HEK293 (cell line): ENCODE measurements at regions not wholly inside any gene's neighbourhood (a gene's known extent, or its start where the extent isn't known, plus 50 kb on each side); places are given as distances from the start of the nearest gene placed in this dataset.

Experiments used
- CTCF ChIA-PET: fragments of 350-600 bp; formaldehyde crosslinking; extraction: SDS; loops from one replicate; lab custom pipeline; 2021; ENCODE audit warnings: antibody characterized with exemption; lab: Yijun Ruan, JAX
- POLR2A ChIA-PET: fragments of 300-600 bp; formaldehyde crosslinking; extraction: SDS; loops from one replicate; lab custom pipeline; 2020; ENCODE audit warnings: antibody characterized with exemption, inconsistent platforms; lab: Yijun Ruan, JAX
- H3K27ac ChIP-seq: fragments of 200-500 bp; sonication (Bioruptor generic); 2 replicates; pipeline ENCODE4 v1.5.1; 2014; ENCODE audit warnings: low read depth, low read length, control low read depth, inconsistent platforms; ENCODE audit errors: extremely low read depth
- H3K36me3 ChIP-seq, 2 experiments: fragments of 200-500 bp in 1 of 2; sonication (Bioruptor generic) in 1 of 2; 1 replicate in 1 of 2; 2 replicates in 1 of 2; pipeline ENCODE4 v1.5.1; 2014 to 2017; ENCODE audit warnings: inconsistent platforms in 2 of 2, low read length in 2 of 2; ENCODE audit not compliant: control insufficient read depth in 2 of 2, insufficient read depth in 1 of 2
- H3K4me1 ChIP-seq: fragments of 200-500 bp; sonication (Bioruptor generic); 2 replicates; pipeline ENCODE4 v1.5.1; 2014; ENCODE audit warnings: mild to moderate bottlenecking, low read length, inconsistent platforms; ENCODE audit not compliant: control insufficient read depth, insufficient read depth
- H3K4me3 ChIP-seq: 2 replicates; pipeline ENCODE4 v1.5.1; 2011; ENCODE audit warnings: low read depth, mild to moderate bottlenecking, control low read depth, low read length, moderate library complexity
- H3K9me3 ChIP-seq: fragments of 200-500 bp; sonication (Bioruptor generic); 2 replicates; pipeline ENCODE4 v1.5.1; 2014; ENCODE audit warnings: low read depth, low read length, inconsistent platforms; ENCODE audit not compliant: control insufficient read depth, insufficient read depth
- BCL11B ChIP-seq: fragments of 450-650 bp; formaldehyde crosslinking; IDR thresholded peaks from 2 replicates; pipeline ENCODE4 v1.5.1; 2016; ENCODE audit warnings: low read depth, missing biosample characterization, missing genetic modification characterization
- KLF10 ChIP-seq: fragments of 450-650 bp; IDR thresholded peaks from 2 replicates; pipeline ENCODE4 v1.5.1; 2018; ENCODE audit warnings: missing biosample characterization, mild to moderate bottlenecking, missing genetic modification characterization
- OSR2 ChIP-seq: fragments of 450-650 bp; formaldehyde crosslinking; IDR thresholded peaks from 2 replicates; pipeline ENCODE4 v1.5.1; 2016; ENCODE audit warnings: missing biosample characterization, missing genetic modification characterization
- PATZ1 ChIP-seq: fragments of 450-650 bp; formaldehyde crosslinking; IDR thresholded peaks from 2 replicates; pipeline ENCODE4 v1.5.1; 2016; ENCODE audit warnings: missing biosample characterization, missing genetic modification characterization
- REST ChIP-seq: fragments of 450-650 bp; formaldehyde crosslinking; IDR thresholded peaks from 2 replicates; pipeline ENCODE4 v1.5.1; 2016; ENCODE audit warnings: missing biosample characterization, missing genetic modification characterization
- YY2 ChIP-seq: fragments of 450-650 bp; formaldehyde crosslinking; IDR thresholded peaks from 2 replicates; pipeline ENCODE4 v1.5.1; 2016; ENCODE audit warnings: missing biosample characterization, missing genetic modification characterization
- ZBTB8A ChIP-seq: fragments of 450-650 bp; formaldehyde crosslinking; IDR thresholded peaks from 2 replicates; pipeline ENCODE4 v1.5.1; 2016; ENCODE audit warnings: missing biosample characterization, missing genetic modification characterization
- ZEB2 ChIP-seq: fragments of 450-650 bp; formaldehyde crosslinking; IDR thresholded peaks from 2 replicates; pipeline ENCODE4 v1.5.1; 2016; ENCODE audit warnings: missing biosample characterization, missing genetic modification characterization
- ZNF114 ChIP-seq: fragments of 450-650 bp; formaldehyde crosslinking; IDR thresholded peaks from 2 replicates; pipeline ENCODE4 v1.5.0; 2017; ENCODE audit warnings: missing biosample characterization, missing genetic modification characterization
- ZNF121 ChIP-seq: fragments of 450-650 bp; formaldehyde crosslinking; IDR thresholded peaks from 2 replicates; pipeline ENCODE4 v1.5.1; 2016; ENCODE audit warnings: missing biosample characterization, missing genetic modification characterization
- ZNF138 ChIP-seq: fragments of 450-650 bp; formaldehyde crosslinking; IDR thresholded peaks from 2 replicates; pipeline ENCODE4 v1.5.1; 2016; ENCODE audit warnings: missing biosample characterization, missing genetic modification characterization, borderline replicate concordance
- ZNF16 ChIP-seq: fragments of 450-650 bp; formaldehyde crosslinking; IDR thresholded peaks from 2 replicates; pipeline ENCODE4 v1.5.1; 2016; ENCODE audit warnings: low read depth, missing biosample characterization, missing genetic modification characterization
- ZNF248 ChIP-seq: fragments of 450-650 bp; formaldehyde crosslinking; IDR thresholded peaks from 2 replicates; pipeline ENCODE4 v1.5.1; 2017; ENCODE audit warnings: missing biosample characterization, missing genetic modification characterization
- ZNF366 ChIP-seq: fragments of 450-650 bp; formaldehyde crosslinking; conservative IDR thresholded peaks from 2 replicates; pipeline ENCODE4 v1.5.1; 2016; ENCODE audit warnings: missing biosample characterization, missing genetic modification characterization
- ZNF449 ChIP-seq: fragments of 450-650 bp; formaldehyde crosslinking; IDR thresholded peaks from 2 replicates; pipeline ENCODE4 v1.5.1; 2017; ENCODE audit warnings: missing biosample characterization, mild to moderate bottlenecking, missing genetic modification characterization, moderate library complexity
- ZNF514 ChIP-seq: fragments of 450-650 bp; formaldehyde crosslinking; IDR thresholded peaks from 2 replicates; pipeline ENCODE4 v1.5.1; 2016; ENCODE audit warnings: missing biosample characterization, missing genetic modification characterization
- ZNF518A ChIP-seq: fragments of 450-650 bp; formaldehyde crosslinking; conservative IDR thresholded peaks from 2 replicates; pipeline ENCODE4 v1.5.1; 2016; ENCODE audit warnings: low read depth, missing biosample characterization, missing genetic modification characterization
- ZNF521 ChIP-seq: fragments of 450-650 bp; formaldehyde crosslinking; IDR thresholded peaks from 2 replicates; pipeline ENCODE4 v1.5.1; 2017; ENCODE audit warnings: missing biosample characterization, mild to moderate bottlenecking, missing genetic modification characterization
- ZNF571 ChIP-seq: fragments of 450-650 bp; formaldehyde crosslinking; IDR thresholded peaks from 2 replicates; pipeline ENCODE4 v1.5.0; 2017; ENCODE audit warnings: missing biosample characterization, missing genetic modification characterization
- ZNF624 ChIP-seq: fragments of 450-650 bp; formaldehyde crosslinking; IDR thresholded peaks from 2 replicates; pipeline ENCODE4 v1.5.1; 2017; ENCODE audit warnings: missing biosample characterization, missing genetic modification characterization
- ZNF645 ChIP-seq: fragments of 450-650 bp; formaldehyde crosslinking; IDR thresholded peaks from 2 replicates; pipeline ENCODE4; 2016; ENCODE audit warnings: missing biosample characterization, missing genetic modification characterization
- ZNF658 ChIP-seq: fragments of 450-650 bp; formaldehyde crosslinking; IDR thresholded peaks from 2 replicates; pipeline ENCODE4; 2016; ENCODE audit warnings: missing biosample characterization, missing genetic modification characterization
- ZNF707 ChIP-seq: fragments of 450-650 bp; formaldehyde crosslinking; IDR thresholded peaks from 2 replicates; pipeline ENCODE4 v1.5.1; 2016; ENCODE audit warnings: missing biosample characterization, missing genetic modification characterization

- TF ChIP-seq ZNF518A, result 0 out of 2 replicates have a peak, but pooled peaks have one; percentile 21
- 0 out of 2 replicates have a peak, but pooled peaks have one; percentile 18 for TF ChIP-seq ZNF366 (tag by site-specific recombination)
- 0 out of 2 replicates have a peak, but pooled peaks have one; percentile 31 for TF ChIP-seq PATZ1 (tag by site-specific recombination)
- TF ChIP-seq, all 188 proteins: peak for 13
These were observed 568.9 kb upstream of the CITED2 start (continued) for GRCh38 chr6:139943391-139943790.

GRCh38 chr6:139942331-139942730 is 567.9 kb upstream of the CITED2 start:
- CTCF ChIA-PET, result interaction anchor here (1.4 kb wide), 1 partner anchor 573 kb away, joined by 4 read pairs; no protein-coding TSS in a partner anchor
- TF ChIP-seq ZNF16 (tag by site-specific recombination), result no peak
- no peak for TF ChIP-seq YY2 (tag by site-specific recombination)
- no peak for TF ChIP-seq REST (tag by site-specific recombination)
- TF ChIP-seq ZNF658 (tag by site-specific recombination), result no peak
- no peak for TF ChIP-seq ZNF571 (tag by site-specific recombination)
- no peak for TF ChIP-seq ZBTB8A
- TF ChIP-seq ZEB2 (tag by site-specific recombination), result no peak
- TF ChIP-seq BCL11B, result no peak
- TF ChIP-seq ZNF248, result no peak
- TF ChIP-seq ZNF449 (tag by site-specific recombination), result no peak
- no peak for TF ChIP-seq ZNF624 (tag by site-specific recombination)
- no peak for TF ChIP-seq ZNF121
- no peak for TF ChIP-seq ZNF114 (tag by site-specific recombination)
- no peak for TF ChIP-seq ZNF514 (tag by site-specific recombination)
- no peak for TF ChIP-seq ZNF521 (tag by site-specific recombination)
- TF ChIP-seq ZNF645 (tag by site-specific recombination), result no peak
- no peak for TF ChIP-seq KLF10 (tag by site-specific recombination)
- TF ChIP-seq OSR2 (tag by site-specific recombination), result no peak
- TF ChIP-seq ZNF138 (tag by site-specific recombination), result no peak
- TF ChIP-seq ZNF707, result no peak
- POLR2A ChIA-PET, result no interaction called here

More at GRCh38 chr6:139942331-139942730, 567.9 kb upstream of the CITED2 start:
- no peak overlapping the region for H3K4me3 ChIP-seq
- no peaks in the 10 kb centered on the region for H3K36me3 ChIP-seq
- peaks cover 13% of the 10 kb centered on the region for H3K4me1 ChIP-seq
- no peak overlapping the region; the same call in 1 of the 2 replicates for H3K27ac ChIP-seq
- H3K9me3 ChIP-seq, result no peaks in the 10 kb centered on the region
